Osteocyte (in vitro differentiated cells): ENCODE measurements at regions not wholly inside any gene's neighbourhood (a gene's known extent, or its start where the extent isn't known, plus 50 kb on each side); places are given as distances from the start of the nearest gene placed in this dataset.

Source experiments
- DNase-seq: peaks from one replicate; pipeline ENCODE4 v3.0.0; 2021; ENCODE audit warnings: mixed read lengths; ENCODE audit not compliant: unreplicated experiment; ENCODE audit errors: extremely low spot score
- H3K27ac Mint-ChIP-seq: one replicate; pipeline ENCODE4 v1.8.0; 2021; ENCODE audit warnings: mild to moderate bottlenecking, mixed read lengths; ENCODE audit not compliant: unreplicated experiment
- H3K27me3 Mint-ChIP-seq: one replicate; pipeline ENCODE4 v1.8.0; 2021; ENCODE audit warnings: mixed read lengths; ENCODE audit not compliant: unreplicated experiment
- H3K36me3 Mint-ChIP-seq: one replicate; pipeline ENCODE4 v1.8.0; 2021; ENCODE audit warnings: mixed read lengths; ENCODE audit not compliant: unreplicated experiment
- H3K4me1 Mint-ChIP-seq: one replicate; pipeline ENCODE4 v1.8.0; 2021; ENCODE audit warnings: mixed read lengths; ENCODE audit not compliant: unreplicated experiment
- H3K4me3 Mint-ChIP-seq: one replicate; pipeline ENCODE4 v1.8.0; 2021; ENCODE audit warnings: mild to moderate bottlenecking, moderate library complexity, mixed read lengths; ENCODE audit not compliant: unreplicated experiment
- H3K9me3 Mint-ChIP-seq: one replicate; pipeline ENCODE4 v1.8.0; 2021; ENCODE audit warnings: mixed read lengths; ENCODE audit not compliant: unreplicated experiment
- TF ChIP-seq, protein P1 (sequence below): fragments of 200-600 bp; sonication (generic); IDR thresholded peaks from 2 replicates; pipeline ENCODE4 v1.5.0; 2021; ENCODE audit warnings: antibody characterized with exemption, mild to moderate bottlenecking, moderate library complexity

DNA sequence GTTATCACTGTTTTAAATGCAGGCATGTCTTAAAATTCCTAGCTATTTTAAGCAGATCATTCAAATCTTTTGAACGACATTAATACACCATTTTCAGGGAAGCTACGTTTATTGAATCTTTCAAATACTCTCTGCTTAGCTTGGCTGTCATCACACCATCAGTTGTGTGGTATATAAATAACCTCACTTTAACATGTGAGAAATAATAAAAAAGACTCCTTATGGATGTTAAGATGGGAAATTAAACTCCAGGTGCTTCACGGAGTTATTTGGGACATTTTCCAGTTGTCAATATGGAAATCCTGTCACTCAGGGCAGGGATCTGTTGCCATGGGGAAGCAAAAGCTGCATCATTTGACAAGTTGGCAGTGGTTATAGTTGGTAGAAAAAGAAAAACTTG is 649.2 kb upstream of the CDH2 start:
- H3K36me3 Mint-ChIP-seq = peaks cover 4% of the 10 kb centered on the region
- H3K27ac Mint-ChIP-seq = no peak overlapping the region
- TF ChIP-seq, protein P1, sequence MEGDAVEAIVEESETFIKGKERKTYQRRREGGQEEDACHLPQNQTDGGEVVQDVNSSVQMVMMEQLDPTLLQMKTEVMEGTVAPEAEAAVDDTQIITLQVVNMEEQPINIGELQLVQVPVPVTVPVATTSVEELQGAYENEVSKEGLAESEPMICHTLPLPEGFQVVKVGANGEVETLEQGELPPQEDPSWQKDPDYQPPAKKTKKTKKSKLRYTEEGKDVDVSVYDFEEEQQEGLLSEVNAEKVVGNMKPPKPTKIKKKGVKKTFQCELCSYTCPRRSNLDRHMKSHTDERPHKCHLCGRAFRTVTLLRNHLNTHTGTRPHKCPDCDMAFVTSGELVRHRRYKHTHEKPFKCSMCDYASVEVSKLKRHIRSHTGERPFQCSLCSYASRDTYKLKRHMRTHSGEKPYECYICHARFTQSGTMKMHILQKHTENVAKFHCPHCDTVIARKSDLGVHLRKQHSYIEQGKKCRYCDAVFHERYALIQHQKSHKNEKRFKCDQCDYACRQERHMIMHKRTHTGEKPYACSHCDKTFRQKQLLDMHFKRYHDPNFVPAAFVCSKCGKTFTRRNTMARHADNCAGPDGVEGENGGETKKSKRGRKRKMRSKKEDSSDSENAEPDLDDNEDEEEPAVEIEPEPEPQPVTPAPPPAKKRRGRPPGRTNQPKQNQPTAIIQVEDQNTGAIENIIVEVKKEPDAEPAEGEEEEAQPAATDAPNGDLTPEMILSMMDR = no peak
- H3K4me3 Mint-ChIP-seq = no peak overlapping the region
- H3K27me3 Mint-ChIP-seq = no peaks in the 10 kb centered on the region
- H3K4me1 Mint-ChIP-seq = peaks cover 8% of the 10 kb centered on the region
- peaks cover 19% of the 10 kb centered on the region for H3K9me3 Mint-ChIP-seq
- no peak for DNase-seq

DNA sequence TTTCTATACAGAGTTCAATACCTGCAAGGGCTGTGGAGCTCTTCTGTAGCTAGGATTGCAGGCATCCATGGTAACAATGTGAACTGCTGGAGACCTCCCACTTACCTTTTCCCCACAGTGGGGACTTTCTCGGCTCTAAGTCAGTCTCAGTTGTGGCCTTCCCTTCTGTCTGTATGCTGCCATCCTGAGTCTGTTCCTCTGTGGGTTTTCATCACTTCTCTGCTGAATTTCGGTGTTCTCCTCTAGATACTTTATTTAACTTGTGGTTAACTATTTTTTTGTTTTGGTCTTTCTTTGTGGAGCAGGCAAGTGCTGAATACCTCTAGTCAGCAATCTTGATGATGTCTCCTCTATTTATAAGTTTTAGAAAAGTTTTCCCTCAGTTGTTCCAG is 647.2 kb upstream of the CDH2 start:
- no peak overlapping the region for H3K27ac Mint-ChIP-seq
- TF ChIP-seq, protein P1 = no peak
- peaks cover 8% of the 10 kb centered on the region for H3K4me1 Mint-ChIP-seq
- H3K36me3 Mint-ChIP-seq = peaks cover 4% of the 10 kb centered on the region
- no peaks in the 10 kb centered on the region for H3K27me3 Mint-ChIP-seq
- peaks cover 20% of the 10 kb centered on the region for H3K9me3 Mint-ChIP-seq
- no peak overlapping the region for H3K4me3 Mint-ChIP-seq
- DNase-seq = no peak

DNA sequence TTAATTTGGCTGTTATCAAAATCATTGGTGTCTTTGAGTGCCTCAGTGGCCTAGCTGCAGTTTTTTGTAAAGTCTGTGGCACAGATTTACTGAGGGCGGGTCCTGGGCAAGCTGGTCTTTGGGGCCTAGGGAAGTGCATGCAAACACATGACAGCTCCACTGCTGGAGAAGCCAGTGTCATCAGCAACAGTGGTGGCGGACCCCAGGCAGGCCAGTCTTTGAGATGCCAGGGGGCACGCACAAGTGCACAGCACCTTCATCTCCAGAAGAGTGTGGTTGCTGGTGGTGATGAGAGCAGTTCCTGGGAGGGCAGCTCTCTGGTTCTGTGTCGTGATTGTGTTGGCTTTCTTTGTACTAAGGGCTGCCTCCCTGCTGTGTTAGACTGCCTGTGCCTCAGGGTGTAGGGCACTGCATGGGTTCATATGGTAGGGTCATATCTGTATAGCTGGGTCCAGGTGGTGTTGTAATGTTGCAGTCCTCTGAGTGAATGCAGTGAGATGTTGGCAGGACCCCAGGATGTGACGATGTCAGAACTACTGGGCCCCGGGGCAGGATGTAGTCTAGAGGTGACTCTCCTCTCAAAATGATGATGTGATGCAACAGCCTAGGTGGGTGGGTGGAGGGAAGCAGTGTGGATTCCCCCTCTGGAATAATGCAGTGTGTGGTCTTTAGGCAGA is 646.7 kb upstream of the CDH2 start:
- H3K27ac Mint-ChIP-seq = no peak overlapping the region

DNA sequence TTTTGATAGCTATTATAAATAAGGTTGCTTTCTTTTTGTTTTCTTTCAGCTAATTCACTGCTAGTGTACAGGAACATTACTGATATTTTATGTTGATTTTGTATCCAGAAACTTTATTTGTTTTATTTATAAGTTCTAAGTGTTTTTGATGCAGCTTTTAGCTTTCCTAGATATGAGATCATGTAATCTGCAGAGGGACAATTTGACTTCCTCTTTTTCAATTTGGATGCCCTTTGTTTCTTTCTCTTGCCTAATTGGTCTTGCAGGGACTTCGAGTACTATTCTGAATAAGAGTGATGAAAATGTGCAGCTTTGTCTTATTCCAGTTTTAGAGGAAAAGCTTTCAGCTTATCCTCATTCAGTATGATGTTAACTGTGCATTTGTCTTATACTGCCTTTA is 643.4 kb upstream of the CDH2 start:
- TF ChIP-seq, protein P1 = no peak
- H3K36me3 Mint-ChIP-seq = peaks cover 4% of the 10 kb centered on the region

More for the DNA sequence above, 646.7 kb upstream of the CDH2 start:
- peaks cover 7% of the 10 kb centered on the region for H3K4me1 Mint-ChIP-seq
- H3K27me3 Mint-ChIP-seq = no peaks in the 10 kb centered on the region
- no peak overlapping the region for H3K4me3 Mint-ChIP-seq
- H3K36me3 Mint-ChIP-seq = peaks cover 4% of the 10 kb centered on the region
- DNase-seq = no peak
- TF ChIP-seq, protein P1 = no peak
- peaks cover 20% of the 10 kb centered on the region for H3K9me3 Mint-ChIP-seq

DNA sequence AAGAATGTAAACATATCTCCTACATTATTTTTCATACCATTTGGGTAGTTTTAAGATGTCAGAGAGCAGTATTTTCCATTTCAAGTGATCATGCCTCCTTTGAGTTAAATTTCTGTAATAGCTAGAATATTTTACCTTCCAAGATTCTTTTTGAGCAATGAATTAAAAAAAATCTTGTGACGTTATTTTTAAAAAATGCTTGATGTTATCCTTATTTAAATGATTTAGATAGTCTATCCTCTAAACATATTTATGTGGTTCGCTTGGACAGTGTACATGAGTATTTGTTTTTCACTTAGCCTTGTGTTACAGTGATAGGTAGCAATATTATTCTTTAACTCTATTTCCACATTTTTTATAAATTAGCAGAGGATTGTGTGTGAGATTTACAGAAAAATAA is 639.2 kb upstream of the CDH2 start:
- peak overlapping the region; percentile 59 for H3K27ac Mint-ChIP-seq
- TF ChIP-seq, protein P1 = no peak
- H3K9me3 Mint-ChIP-seq = peaks cover 1% of the 10 kb centered on the region
- H3K4me3 Mint-ChIP-seq = no peak overlapping the region
- H3K27me3 Mint-ChIP-seq = no peaks in the 10 kb centered on the region
- DNase-seq = no peak
- peaks cover 18% of the 10 kb centered on the region for H3K4me1 Mint-ChIP-seq
- H3K36me3 Mint-ChIP-seq = no peaks in the 10 kb centered on the region

More for the DNA sequence above, 643.4 kb upstream of the CDH2 start:
- Mint-ChIP-seq H3K4me3 (no peak overlapping the region), H3K9me3 (peaks cover 20% of the 10 kb centered on the region), H3K27ac (no peak overlapping the region), H3K27me3 (no peaks in the 10 kb centered on the region), H3K4me1 (peaks cover 15% of the 10 kb centered on the region)
- no peak for DNase-seq
